RWPE2 (cell line): ENCODE measurements at regions not wholly inside any gene's neighbourhood (a gene's known extent, or its start where the extent isn't known, plus 50 kb on each side); places are given as distances from the start of the nearest gene placed in this dataset.

Source experiments
- ATAC-seq: fragments of 200-7000 bp; cut with Tn5 transposase; 3 replicates; pipeline ENCODE4 v1.9.1; 2021; ENCODE audit warnings: low read depth
- DNase-seq: peaks from one replicate; pipeline ENCODE4 v3.0.0-alpha.2; 2020; ENCODE audit warnings: low spot score
- H3K27ac ChIP-seq: fragments of 450-650 bp; 2 replicates; pipeline ENCODE4 v1.5.1; 2017; ENCODE audit warnings: mild to moderate bottlenecking; ENCODE audit not compliant: poor library complexity, severe bottlenecking
- H3K27me3 ChIP-seq: fragments of 250-450 bp; sonication (Bioruptor Pico); 2 replicates; pipeline ENCODE4 v1.5.1; 2021; ENCODE audit warnings: mild to moderate bottlenecking, moderate library complexity; ENCODE audit not compliant: insufficient read depth, poor library complexity, severe bottlenecking
- H3K36me3 ChIP-seq: fragments of 250-450 bp; sonication (Bioruptor Pico); 2 replicates; pipeline ENCODE4 v1.5.1; 2020; ENCODE audit warnings: low read depth, mild to moderate bottlenecking, moderate library complexity
- H3K4me1 ChIP-seq: fragments of 250-450 bp; sonication (Bioruptor Pico); 2 replicates; pipeline ENCODE4 v1.5.1; 2021; ENCODE audit warnings: mild to moderate bottlenecking, moderate library complexity; ENCODE audit not compliant: insufficient read depth, poor library complexity, severe bottlenecking
- H3K4me3 ChIP-seq: fragments of 250-450 bp; sonication (Bioruptor Pico); 2 replicates; pipeline ENCODE4 v1.5.1; 2021; ENCODE audit warnings: mild to moderate bottlenecking, moderate library complexity; ENCODE audit not compliant: severe bottlenecking
- H3K9me3 ChIP-seq: fragments of 250-450 bp; sonication (Bioruptor Pico); 2 replicates; pipeline ENCODE4 v1.5.1; 2021; ENCODE audit warnings: mild to moderate bottlenecking, moderate library complexity; ENCODE audit not compliant: severe bottlenecking
- CTCF ChIP-seq: fragments of 450-650 bp; IDR thresholded peaks from one replicate; pipeline ENCODE4 v1.5.1; 2017; ENCODE audit warnings: mild to moderate bottlenecking, moderate library complexity; ENCODE audit not compliant: poor library complexity, severe bottlenecking

- Histone ChIP-seq H3K36me3 (no peaks in the 10 kb centered on the region), H3K4me1 (no peaks in the 10 kb centered on the region), H3K4me3 (no peak overlapping the region), H3K27me3 (peaks cover 56% of the 10 kb centered on the region), H3K27ac (no peak overlapping the region), H3K9me3 (no peaks in the 10 kb centered on the region)
- no peak for ATAC-seq
- DNase-seq: no peak
- no peak for TF ChIP-seq CTCF
These were observed 289.2 kb upstream of the SALL1 start for GRCh38 chr16:51440131-51440889.

GRCh38 chr16:51439271-51439670 lies 288.2 kb upstream of the SALL1 start:
- DNase-seq: no peak
- Histone ChIP-seq H3K4me3 (no peak overlapping the region), H3K9me3 (no peaks in the 10 kb centered on the region), H3K4me1 (no peaks in the 10 kb centered on the region), H3K36me3 (no peaks in the 10 kb centered on the region), H3K27me3 (peaks cover 56% of the 10 kb centered on the region), H3K27ac (no peak overlapping the region)
- no peak for TF ChIP-seq CTCF
- no peak for ATAC-seq

GRCh38 chr16:51436742-51437141 lies 285.7 kb upstream of the SALL1 start:
- no peak overlapping the region for H3K27ac ChIP-seq
- no peak for TF ChIP-seq CTCF
- no peak overlapping the region for H3K4me3 ChIP-seq
- peaks cover 39% of the 10 kb centered on the region for H3K27me3 ChIP-seq
- H3K4me1 ChIP-seq: peaks cover under 1% of the 10 kb centered on the region
- no peaks in the 10 kb centered on the region for H3K9me3 ChIP-seq
- H3K36me3 ChIP-seq: no peaks in the 10 kb centered on the region
- DNase-seq: no peak
- no peak for ATAC-seq

- Histone ChIP-seq H3K4me1 (peaks cover 11% of the 10 kb centered on the region), H3K4me3 (no peak overlapping the region), H3K27ac (no peak overlapping the region), H3K9me3 (no peaks in the 10 kb centered on the region), H3K27me3 (peaks cover 19% of the 10 kb centered on the region), H3K36me3 (no peaks in the 10 kb centered on the region)
- no peak for TF ChIP-seq CTCF
- no peak for DNase-seq
- ATAC-seq: no peak
These were observed 283.6 kb upstream of the SALL1 start for GRCh38 chr16:51434567-51435198.

- ATAC-seq (no peak), DNase-seq (no peak)
- Histone ChIP-seq H3K4me1 (peaks cover 11% of the 10 kb centered on the region), H3K27ac (no peak overlapping the region), H3K36me3 (no peaks in the 10 kb centered on the region), H3K4me3 (no peak overlapping the region), H3K9me3 (no peaks in the 10 kb centered on the region), H3K27me3 (peaks cover 8% of the 10 kb centered on the region)
- TF ChIP-seq CTCF: no peak
These were observed 282.5 kb upstream of the SALL1 start for GRCh38 chr16:51433599-51433998.
